Kidney (tissue), 13 donors: ENCODE measurements at regions not wholly inside any gene's neighbourhood (a gene's known extent, or its start where the extent isn't known, plus 50 kb on each side); places are given as distances from the start of the nearest gene placed in this dataset.
"Not testable (repeated sequence)": the region's sequence is repeated elsewhere in the genome, so short reads cannot be mapped to it uniquely, and the experiment has no call there.

Experiments
- DNase-seq, 5 donors: peaks; one replicate each; pipeline ENCODE4 v3.0.0-alpha.2; 2013 to 2020
- FAIRE-seq: peaks from 2 replicates; lab custom pipeline; 2012; peaks lifted over from hg19 to GRCh38; lab: Jason Lieb, UNC
- H3K27ac ChIP-seq, 2 donors: one replicate each; pipeline ENCODE4 v1.7.0; 2013; ENCODE audit warnings: low read depth in 2 of 2, low read length in 2 of 2, inconsistent platforms in 1 of 2
- H3K27me3 ChIP-seq: one replicate; pipeline ENCODE4 v1.7.1; 2013; ENCODE audit warnings: low read length, inconsistent platforms; ENCODE audit not compliant: control insufficient read depth, insufficient read depth
- H3K36me3 ChIP-seq, 3 donors: one replicate each; pipeline versions ENCODE4 v1.7.0 to v1.7.1; 2013; ENCODE audit warnings: low read length in 3 of 3, control low read depth in 1 of 3, inconsistent platforms in 1 of 3; ENCODE audit not compliant: insufficient read depth in 3 of 3, control insufficient read depth in 2 of 3
- H3K4me1 ChIP-seq, 3 donors: one replicate each; pipeline versions ENCODE4 v1.7.0 to v1.7.1; 2013; ENCODE audit warnings: low read length in 3 of 3, inconsistent platforms in 1 of 3, low read depth in 1 of 3; ENCODE audit not compliant: control insufficient read depth in 2 of 3, insufficient read depth in 2 of 3
- H3K4me3 ChIP-seq, 3 donors: one replicate each; pipeline versions ENCODE4 v1.7.0 to v1.8.1; 2013; ENCODE audit warnings: low read length in 3 of 3, control low read depth in 1 of 3, inconsistent platforms in 1 of 3
- H3K9ac ChIP-seq, 3 donors: one replicate each; pipeline versions ENCODE4 v1.7.0 to v1.7.1; 2013; ENCODE audit warnings: low read length in 3 of 3, control low read depth in 1 of 3, inconsistent platforms in 1 of 3
- H3K9me3 ChIP-seq, 3 donors: one replicate each; pipeline versions ENCODE4 v1.7.0 to v1.7.1; 2013; ENCODE audit warnings: low read length in 3 of 3, control low read depth in 1 of 3, inconsistent platforms in 1 of 3; ENCODE audit not compliant: control insufficient read depth in 2 of 3, insufficient read depth in 1 of 3
- CTCF ChIP-seq: IDR thresholded peaks from 3 replicates; pipeline ENCODE4 v1.5.1; 2012; ENCODE audit warnings: mild to moderate bottlenecking, moderate library complexity, borderline replicate concordance; ENCODE audit not compliant: insufficient read depth; ENCODE audit errors: extremely low read depth
- intact Hi-C: fragments of 100-400 bp; cut with DNase I; formaldehyde crosslinking; loops from one replicate; pipeline ENCODE4 v1.11.1; 2022
- donor health status: control.
- donor health status: control.
- donor health status: control.
- donor health status: control.
- donor health status: control.
- donor health status: DM: yes; HTN: yes; CAD: no.
- donor health status: Normal renal cell carcinoma (clear cell type).

GRCh38 chr4:66949419-66949818 is 595.9 kb downstream of the CENPC start:
- H3K9me3 ChIP-seq = no peaks in the 10 kb centered on the region
- intact Hi-C loops = no loop called here
- no peak overlapping the region for H3K27ac ChIP-seq
- DNase-seq (no peak), FAIRE-seq (no peak)
- TF ChIP-seq CTCF = no peak
- H3K36me3 ChIP-seq = no peaks in the 10 kb centered on the region
- no peaks in the 10 kb centered on the region for H3K27me3 ChIP-seq
- H3K4me1 ChIP-seq = no peaks in the 10 kb centered on the region
- no peak overlapping the region for H3K9ac ChIP-seq
- no peak overlapping the region for H3K4me3 ChIP-seq

- Histone ChIP-seq H3K9me3 (no peaks in the 10 kb centered on the region), H3K9ac (no peak overlapping the region), H3K27ac (no peak overlapping the region), H3K4me1 (no peaks in the 10 kb centered on the region), H3K36me3 (no peaks in the 10 kb centered on the region), H3K27me3 (no peaks in the 10 kb centered on the region), H3K4me3 (no peak overlapping the region)
- intact Hi-C loops = no loop called here
- DNase-seq = no peak
- TF ChIP-seq CTCF = no peak
- no peak for FAIRE-seq
Measured at GRCh38 chr4:66946761-66947160, 598.5 kb downstream of the CENPC start.

GRCh38 chr4:66943112-66943511 is 602.2 kb downstream of the CENPC start:
- Histone ChIP-seq H3K4me1 (no peaks in the 10 kb centered on the region), H3K9me3 (no peaks in the 10 kb centered on the region), H3K9ac (no peak overlapping the region), H3K36me3 (no peaks in the 10 kb centered on the region), H3K4me3 (no peak overlapping the region), H3K27ac (no peak overlapping the region), H3K27me3 (no peaks in the 10 kb centered on the region)
- TF ChIP-seq CTCF = no peak
- DNase-seq (peak in 1 of 5 donors; percentile 5), FAIRE-seq (no peak)
- intact Hi-C loops = no loop called here

GRCh38 chr4:66931981-66932380 is 613.3 kb downstream of the CENPC start:
- H3K27me3 ChIP-seq, DNase-seq, H3K4me1 ChIP-seq, H3K4me3 ChIP-seq, H3K36me3 ChIP-seq, H3K9me3 ChIP-seq, H3K9ac ChIP-seq, H3K27ac ChIP-seq, FAIRE-seq, intact Hi-C loops: not testable (repeated sequence)
